K562 (cell line): ENCODE measurements at regions not wholly inside any gene's neighbourhood (a gene's known extent, or its start where the extent isn't known, plus 50 kb on each side); places are given as distances from the start of the nearest gene placed in this dataset.

Source experiments
- MXI1 ChIP-seq: IDR thresholded peaks from 2 replicates; pipeline ENCODE4 v1.6.1; 2011; ENCODE audit warnings: low read depth, mild to moderate bottlenecking, improper control_type of control experiment, low read length
- RAD21 ChIP-seq, 2 experiments: fragments of 250-450 bp in 1 of 2; fragments of 450-650 bp in 1 of 2; sonication (Bioruptor Pico) in 1 of 2; formaldehyde crosslinking in 1 of 2; IDR thresholded peaks in 1 of 2; conservative IDR thresholded peaks in 1 of 2; 2 replicates each; pipeline versions ENCODE4 v1.4.0 to v1.8.0; 2020 to 2022; ENCODE audit warnings: mild to moderate bottlenecking in 2 of 2, moderate library complexity in 1 of 2
- TF ChIP-seq, protein P1 (sequence below): fragments of 200-800 bp; sonication (Bioruptor generic); IDR thresholded peaks from 2 replicates; pipeline ENCODE4 v1.6.1; 2017; ENCODE audit warnings: missing genetic modification characterization, missing compliant biosample characterization
- TF ChIP-seq, protein P2 (sequence below), 3 experiments: IDR thresholded peaks in 2 of 3; conservative IDR thresholded peaks in 1 of 3; 2 replicates each; pipeline ENCODE4 v1.5.1; 2011 to 2012; ENCODE audit warnings: low read length in 3 of 3, mild to moderate bottlenecking in 3 of 3, control low read depth in 2 of 3, improper control_type of control experiment in 1 of 3, inconsistent platforms in 1 of 3, low read depth in 1 of 3, mixed read lengths in 1 of 3, moderate library complexity in 1 of 3; ENCODE audit not compliant: insufficient read depth in 2 of 3

GRCh38 chr11:25862159-25862558 is 469.8 kb upstream of the ANO3 start:
- TF ChIP-seq RAD21 (CRISPR knock-in tag; conservative IDR thresholded peaks at IDR 0.05 in 1 of 2, IDR thresholded peaks at IDR 0.05 in 1 of 2) (no peak), MXI1 (no peak)
- TF ChIP-seq, protein P1, sequence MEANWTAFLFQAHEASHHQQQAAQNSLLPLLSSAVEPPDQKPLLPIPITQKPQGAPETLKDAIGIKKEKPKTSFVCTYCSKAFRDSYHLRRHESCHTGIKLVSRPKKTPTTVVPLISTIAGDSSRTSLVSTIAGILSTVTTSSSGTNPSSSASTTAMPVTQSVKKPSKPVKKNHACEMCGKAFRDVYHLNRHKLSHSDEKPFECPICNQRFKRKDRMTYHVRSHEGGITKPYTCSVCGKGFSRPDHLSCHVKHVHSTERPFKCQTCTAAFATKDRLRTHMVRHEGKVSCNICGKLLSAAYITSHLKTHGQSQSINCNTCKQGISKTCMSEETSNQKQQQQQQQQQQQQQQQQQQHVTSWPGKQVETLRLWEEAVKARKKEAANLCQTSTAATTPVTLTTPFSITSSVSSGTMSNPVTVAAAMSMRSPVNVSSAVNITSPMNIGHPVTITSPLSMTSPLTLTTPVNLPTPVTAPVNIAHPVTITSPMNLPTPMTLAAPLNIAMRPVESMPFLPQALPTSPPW (CRISPR knock-in tag) = no peak
- TF ChIP-seq, protein P2, sequence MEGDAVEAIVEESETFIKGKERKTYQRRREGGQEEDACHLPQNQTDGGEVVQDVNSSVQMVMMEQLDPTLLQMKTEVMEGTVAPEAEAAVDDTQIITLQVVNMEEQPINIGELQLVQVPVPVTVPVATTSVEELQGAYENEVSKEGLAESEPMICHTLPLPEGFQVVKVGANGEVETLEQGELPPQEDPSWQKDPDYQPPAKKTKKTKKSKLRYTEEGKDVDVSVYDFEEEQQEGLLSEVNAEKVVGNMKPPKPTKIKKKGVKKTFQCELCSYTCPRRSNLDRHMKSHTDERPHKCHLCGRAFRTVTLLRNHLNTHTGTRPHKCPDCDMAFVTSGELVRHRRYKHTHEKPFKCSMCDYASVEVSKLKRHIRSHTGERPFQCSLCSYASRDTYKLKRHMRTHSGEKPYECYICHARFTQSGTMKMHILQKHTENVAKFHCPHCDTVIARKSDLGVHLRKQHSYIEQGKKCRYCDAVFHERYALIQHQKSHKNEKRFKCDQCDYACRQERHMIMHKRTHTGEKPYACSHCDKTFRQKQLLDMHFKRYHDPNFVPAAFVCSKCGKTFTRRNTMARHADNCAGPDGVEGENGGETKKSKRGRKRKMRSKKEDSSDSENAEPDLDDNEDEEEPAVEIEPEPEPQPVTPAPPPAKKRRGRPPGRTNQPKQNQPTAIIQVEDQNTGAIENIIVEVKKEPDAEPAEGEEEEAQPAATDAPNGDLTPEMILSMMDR (IDR thresholded peaks at IDR 0.05 in 2 of 3, conservative IDR thresholded peaks at IDR 0.05 in 1 of 3; ENCODE audit: insufficient read depth in 2 of 3, low read depth in 1 of 3, low read length in 3 of 3) = no peak
